B cell (primary cell): ENCODE measurements at regions not wholly inside any gene's neighbourhood (a gene's known extent, or its start where the extent isn't known, plus 50 kb on each side); places are given as distances from the start of the nearest gene placed in this dataset.

Source experiments
- CTCF ChIP-seq: fragments of 200-600 bp; IDR thresholded peaks from one replicate; pipeline ENCODE4 v1.8.0; 2022; ENCODE audit warnings: antibody characterized with exemption, mild to moderate bottlenecking
- EZH2 ChIP-seq: IDR thresholded peaks from 2 replicates; pipeline ENCODE4 v1.6.1; 2012; ENCODE audit warnings: borderline replicate concordance, low read depth, mild to moderate bottlenecking, moderate library complexity, low read length; ENCODE audit not compliant: insufficient read depth, poor library complexity, severe bottlenecking

DNA sequence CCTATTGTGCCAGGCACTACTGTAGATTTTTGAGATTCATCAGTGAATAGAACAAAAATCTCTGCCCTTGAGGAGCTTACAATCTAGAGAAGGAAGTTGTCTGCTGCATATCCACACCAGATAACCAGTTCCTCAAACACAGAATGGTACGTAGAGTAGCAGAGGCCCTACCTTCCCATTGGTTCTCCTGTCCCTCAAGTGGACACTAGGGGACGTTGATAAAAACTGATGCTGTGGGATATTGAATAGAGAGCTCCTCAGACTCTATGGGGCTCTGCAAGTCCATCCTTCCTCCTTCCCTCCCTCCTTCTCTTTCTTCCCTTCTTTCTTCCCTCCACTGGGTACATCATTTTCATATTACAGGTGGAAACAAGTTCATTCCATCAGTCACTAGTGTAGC lies 371.3 kb downstream of the PBX1 start:
- TF ChIP-seq CTCF (no peak), EZH2 (no peak)
